Kidney tubule cell (primary cell): ENCODE measurements at regions not wholly inside any gene's neighbourhood (a gene's known extent, or its start where the extent isn't known, plus 50 kb on each side); places are given as distances from the start of the nearest gene placed in this dataset.
"Not testable (repeated sequence)": the region's sequence is repeated elsewhere in the genome, so short reads cannot be mapped to it uniquely, and the experiment has no call there.

ENCODE experiments used
- DNase-seq: peaks from one replicate; pipeline ENCODE4 v3.0.0-alpha.2; 2018; ENCODE audit warnings: low spot score

DNA sequence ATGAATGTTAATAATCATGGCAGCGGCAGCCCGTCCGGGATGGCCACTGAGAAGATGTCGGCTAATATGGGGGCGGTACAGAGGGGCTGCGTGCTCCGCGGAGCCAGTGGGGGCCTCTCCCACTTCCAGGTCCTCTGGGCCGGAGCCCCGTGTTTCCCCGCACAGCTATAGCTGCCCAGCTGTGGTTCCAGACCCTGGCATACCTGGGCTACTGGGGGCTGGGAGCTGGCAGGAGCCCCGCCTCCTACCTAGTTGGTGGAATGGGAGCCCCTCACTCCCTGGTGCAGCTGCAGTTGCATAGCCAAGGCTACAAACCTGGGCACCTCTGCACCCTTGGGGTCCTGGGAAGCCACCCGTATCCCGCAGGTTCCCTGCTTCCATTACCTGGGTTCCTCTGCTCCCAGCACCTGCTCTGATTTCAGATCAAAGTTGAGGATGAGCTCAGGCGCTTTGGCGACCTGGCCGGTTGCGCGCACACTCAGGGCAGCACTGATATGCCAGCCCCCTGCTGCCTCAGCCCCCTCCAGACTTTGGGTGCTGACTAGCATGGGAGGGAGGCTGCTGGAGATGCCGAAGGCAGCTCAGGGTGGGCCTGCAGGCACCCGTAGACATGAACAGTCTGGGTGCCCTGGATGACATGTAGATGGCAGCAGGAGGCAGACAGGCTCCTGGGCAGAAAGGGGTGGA lies 236.5 kb upstream of the SEMA3D start:
- no peak for DNase-seq

DNA sequence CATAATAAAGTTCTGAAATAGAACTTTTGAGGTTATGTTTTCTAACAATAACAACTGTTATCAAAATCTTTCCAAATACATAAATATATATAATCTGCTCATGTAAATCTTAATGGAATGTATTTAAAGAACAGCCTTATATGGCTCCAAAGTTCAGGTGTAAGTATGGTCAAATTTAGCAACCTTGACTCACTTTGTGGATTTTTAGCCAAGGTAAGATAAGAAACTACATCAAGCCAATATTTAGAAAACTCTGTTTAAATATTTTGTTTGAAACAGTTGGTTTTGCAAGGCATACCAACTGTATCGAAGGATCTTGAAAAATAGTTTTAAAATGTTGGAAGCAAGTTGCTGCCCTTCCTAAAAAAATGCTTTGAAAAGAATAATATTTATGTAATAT lies 228.9 kb upstream of the SEMA3D start:
- no peak for DNase-seq

DNA sequence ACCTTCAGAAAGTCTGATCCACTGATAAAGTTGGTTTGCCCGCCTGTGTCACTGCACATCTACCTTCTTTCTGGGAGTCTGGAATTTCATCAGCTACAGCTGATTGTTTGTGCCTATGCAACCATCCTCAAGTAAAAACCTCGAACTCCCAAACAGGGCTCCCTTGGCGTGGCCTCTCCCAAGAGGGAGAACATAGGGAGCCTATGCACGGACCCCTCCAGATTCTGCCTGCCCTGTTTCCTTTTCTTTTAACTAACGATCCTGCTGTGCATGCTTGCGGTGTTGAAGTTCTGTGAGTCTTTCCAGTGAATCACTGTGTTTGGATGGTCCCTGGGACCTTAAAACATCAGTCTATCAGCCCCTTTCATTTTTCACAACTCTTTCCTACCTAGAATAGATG lies 226.9 kb upstream of the SEMA3D start:
- no peak for DNase-seq

DNA sequence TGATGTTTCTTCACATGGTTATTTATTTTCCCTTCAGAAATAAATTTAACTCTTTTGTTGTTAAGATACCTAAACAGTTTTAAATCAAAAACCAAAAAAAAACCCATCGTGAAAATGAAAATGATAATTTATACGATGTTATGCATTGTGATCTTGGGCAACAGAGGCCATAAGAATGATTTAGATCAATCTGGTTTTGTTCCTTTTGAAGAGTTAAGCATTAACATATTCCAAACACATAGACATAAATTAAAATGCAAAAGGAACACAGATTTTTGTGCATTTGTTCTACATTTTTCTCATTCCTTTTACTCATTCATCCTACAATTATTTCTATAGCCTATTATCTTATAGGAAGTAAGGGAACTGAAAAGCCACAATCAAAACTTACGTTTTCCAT lies 226.1 kb upstream of the SEMA3D start:
- DNase-seq, result no peak

DNA sequence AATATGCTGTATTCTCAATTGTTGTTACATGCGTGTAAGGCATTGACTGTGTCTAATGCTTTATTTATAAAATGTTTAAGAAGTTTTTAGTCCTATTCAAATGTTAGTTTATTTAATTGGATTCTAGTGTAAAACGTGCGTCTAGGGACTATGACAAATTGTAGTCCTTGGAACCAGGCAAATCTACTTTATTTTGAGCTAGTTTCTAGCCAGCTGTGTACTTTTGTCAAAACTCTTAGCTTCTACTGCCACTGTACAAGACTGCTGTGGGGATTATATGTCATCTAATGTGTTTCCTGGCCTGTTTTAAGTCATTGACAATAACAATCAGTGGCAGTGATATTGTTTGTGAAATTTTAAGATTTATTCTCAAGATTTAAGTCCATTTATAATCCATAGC lies 220.5 kb upstream of the SEMA3D start:
- DNase-seq, result no peak

DNA sequence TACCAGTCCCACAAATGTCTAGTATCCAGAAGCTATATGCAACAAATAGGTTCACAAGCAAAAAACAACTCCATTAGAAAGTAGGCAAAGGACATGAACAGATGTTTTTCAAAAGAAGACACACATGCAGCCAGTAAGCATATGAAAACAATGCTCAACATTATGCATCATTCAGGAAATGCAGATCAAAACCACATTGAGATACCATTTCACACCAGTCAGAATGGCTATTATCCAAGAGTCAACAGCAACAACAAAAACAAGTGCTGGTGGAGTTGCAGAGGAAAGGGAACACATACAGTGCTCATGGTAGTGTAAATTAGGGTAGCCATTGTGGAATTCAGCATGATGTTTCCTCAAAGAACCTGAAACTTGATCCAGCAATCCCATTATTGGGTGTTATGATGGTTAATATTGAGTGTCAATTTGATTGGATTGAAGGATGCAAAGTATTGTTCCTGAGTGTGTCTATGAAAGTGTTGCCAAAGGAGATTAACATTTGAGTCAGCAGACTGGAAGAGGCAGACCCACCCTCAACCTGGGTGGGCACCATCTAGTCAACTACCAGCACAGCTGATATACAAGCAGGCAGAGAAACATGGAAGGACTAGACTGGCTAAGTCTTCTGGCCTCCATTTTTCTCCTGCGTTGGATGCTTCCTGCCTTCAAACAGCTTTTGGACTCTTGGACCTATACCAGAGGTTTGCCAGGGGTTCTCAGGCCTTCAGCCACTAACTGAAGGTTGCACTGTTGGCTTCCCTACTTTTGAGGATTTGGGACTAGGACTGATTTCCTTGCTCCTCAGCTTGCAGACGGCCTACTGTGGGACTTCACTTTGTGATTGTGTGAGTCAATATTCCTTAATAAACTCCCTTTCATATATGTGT lies 218.4 kb upstream of the SEMA3D start:
- DNase-seq, result no peak

DNA sequence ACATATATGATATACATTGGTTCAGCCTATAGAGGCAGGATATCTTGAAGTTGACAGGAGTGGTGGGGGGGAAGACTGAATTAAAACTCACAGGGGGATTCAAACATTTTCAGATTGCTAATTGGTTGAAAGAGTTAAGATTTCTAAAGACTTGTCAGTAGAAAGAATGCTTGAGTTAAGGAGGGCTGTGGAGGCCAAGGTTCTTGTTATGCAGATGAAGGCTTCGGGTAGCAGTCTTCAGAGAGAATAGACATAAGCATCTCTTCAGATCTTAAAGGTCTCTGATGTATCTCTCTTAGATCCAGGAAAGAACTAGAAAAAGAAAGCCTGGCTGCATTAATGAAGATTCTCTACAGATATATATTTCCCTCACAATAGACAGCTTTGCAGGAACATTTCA lies 209.8 kb upstream of the SEMA3D start:
- no peak for DNase-seq

DNA sequence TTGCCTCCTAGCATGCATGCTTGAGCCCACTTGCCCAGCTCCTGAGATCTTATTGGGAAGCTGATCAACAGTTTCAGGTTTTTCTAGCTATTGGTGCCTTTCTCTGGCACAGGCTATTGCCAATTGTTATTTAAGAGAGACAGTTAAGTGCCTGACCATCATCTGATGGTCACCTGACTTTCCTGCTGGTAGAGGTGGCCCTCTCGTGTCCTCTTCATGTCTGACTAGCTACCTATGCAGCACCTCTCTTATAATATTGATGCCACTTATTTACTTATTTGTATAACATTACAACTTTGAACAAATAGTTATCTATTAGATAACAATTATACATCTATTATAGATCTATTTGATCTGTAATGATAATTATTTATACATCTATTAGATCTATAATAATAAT lies 205.9 kb upstream of the SEMA3D start:
- no peak for DNase-seq

DNA sequence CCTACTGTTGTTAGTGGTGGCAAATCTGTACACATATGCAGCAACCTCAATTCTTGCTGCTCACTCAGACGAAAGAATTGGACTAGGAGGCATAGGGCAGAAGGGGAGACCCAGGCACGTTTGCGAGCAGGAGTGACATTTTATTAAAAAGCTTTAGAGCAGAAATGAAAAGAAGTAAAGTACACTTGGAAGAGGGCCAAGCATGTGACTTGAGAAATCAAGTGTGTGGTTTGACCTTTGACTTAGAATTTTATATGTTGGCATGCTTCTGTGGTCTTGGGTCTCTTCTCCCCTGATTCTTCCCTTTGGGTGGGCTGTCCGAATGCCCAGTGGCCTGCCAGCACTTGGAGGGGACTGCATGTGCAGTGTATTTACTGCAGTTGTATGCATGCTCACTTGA lies 205.5 kb upstream of the SEMA3D start:
- DNase-seq, result no peak

DNA sequence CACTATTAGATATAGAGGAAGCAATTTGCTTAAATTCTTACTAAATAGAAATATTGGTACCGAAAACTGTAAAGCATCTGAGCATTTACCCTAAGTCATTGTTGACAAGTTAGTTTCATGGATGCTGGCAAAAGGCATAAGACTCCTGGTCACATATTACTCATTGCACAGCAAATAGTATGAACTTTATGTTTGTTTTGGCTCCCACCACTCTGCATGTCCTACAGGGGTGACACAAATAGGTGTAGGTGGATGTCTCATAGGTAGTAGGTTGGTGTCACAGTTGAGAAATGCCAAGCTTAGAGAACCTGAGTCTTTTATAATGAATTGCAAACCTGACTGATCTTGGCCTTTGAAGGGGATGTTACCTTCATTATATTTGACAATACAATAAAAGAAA lies 199.6 kb upstream of the SEMA3D start:
- DNase-seq, result no peak

DNA sequence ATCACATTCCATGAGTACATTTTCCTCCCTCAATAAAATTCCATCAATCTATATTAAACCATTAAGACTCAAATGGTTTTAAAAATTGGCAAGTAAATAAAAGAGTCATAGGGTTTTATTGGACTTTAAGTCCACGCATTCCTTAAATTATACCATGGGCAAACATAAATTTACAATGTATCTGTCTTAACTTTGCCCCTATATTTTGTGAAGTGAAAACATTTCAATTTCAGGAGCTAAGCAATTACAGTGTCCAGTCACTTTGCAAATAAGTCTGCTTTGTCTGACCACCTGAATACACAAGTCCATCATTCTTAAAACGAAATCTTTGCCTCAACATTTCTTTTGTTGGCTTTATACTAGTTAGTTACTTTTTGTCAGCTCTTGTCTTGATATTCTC lies 197.5 kb upstream of the SEMA3D start:
- DNase-seq, result no peak

DNA sequence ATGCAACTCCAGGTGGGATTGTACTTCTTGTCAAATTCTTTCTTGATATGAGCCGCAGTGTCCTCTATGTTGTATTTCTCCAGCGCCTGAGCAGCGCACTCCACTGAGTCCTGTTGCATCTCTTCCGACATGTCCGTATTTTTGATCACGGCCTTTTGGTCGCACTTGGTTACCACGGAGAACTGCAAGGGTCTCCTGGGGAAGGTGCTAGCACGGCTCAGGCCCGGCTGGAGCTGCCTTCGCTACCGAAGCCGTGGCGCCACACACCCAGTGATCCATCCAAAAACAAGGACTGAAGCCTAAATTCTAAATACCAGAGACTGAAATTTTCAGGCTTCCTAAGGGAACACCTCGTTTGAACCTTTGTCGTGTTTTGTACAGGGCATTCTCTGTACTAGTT lies 194.4 kb upstream of the SEMA3D start:
- no peak for DNase-seq

DNA sequence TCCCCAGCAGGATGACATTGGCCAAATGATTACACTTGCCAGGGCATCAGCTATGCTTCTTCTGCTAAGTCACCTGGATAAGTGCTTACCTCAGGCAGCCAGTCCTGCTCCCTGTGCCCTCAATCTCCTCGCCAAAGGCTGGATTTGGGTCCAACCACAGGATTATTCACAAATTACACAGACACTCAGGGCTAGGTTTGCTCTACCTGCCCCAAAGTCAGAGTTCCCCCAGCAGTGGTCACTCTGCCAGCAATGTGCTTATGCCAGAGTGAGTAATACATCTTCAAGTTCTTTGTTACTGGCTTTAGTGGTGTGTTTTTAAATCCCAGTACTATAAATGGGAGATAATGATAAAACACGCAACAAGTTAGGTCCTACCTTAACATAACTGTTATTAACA lies 189.7 kb upstream of the SEMA3D start:
- no peak for DNase-seq

DNA sequence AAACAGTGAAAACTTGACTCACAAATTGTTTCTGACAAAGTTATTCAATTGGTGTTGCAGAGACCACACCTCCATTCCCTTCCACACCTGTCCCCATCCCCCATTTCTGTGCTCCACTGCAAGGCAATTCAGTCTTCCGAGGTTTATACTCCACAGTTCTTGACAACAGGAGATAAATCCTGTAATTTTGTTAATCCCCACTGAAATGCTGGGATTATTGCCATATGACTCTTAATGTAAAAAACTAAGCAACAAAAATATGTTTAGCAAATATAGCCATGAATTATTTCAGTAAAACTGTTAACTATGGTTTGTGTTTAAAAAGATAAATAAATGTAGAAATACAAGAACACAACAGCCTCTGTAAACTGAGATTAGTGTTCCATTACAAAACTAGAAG lies 170.1 kb upstream of the SEMA3D start:
- no peak for DNase-seq

DNA sequence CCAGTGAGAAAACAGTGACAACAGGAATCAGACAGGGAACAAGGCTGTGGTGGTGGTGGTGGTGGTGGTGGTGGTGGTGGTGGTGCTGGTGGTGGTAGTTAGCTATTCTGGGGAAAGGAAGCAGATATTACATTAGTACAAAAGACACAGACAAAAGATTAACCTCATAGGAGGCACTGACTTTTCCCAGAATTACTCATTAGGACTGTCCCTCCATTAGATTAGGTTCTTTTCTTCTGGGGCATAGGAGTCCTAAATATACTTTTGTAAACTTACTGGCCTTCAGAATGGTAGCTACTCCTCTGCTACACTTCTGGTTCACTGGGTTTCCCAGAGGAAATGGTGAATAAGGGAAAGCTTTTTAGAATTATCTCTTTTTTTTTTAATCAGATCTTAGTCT lies 156.6 kb upstream of the SEMA3D start:
- no peak for DNase-seq

DNA sequence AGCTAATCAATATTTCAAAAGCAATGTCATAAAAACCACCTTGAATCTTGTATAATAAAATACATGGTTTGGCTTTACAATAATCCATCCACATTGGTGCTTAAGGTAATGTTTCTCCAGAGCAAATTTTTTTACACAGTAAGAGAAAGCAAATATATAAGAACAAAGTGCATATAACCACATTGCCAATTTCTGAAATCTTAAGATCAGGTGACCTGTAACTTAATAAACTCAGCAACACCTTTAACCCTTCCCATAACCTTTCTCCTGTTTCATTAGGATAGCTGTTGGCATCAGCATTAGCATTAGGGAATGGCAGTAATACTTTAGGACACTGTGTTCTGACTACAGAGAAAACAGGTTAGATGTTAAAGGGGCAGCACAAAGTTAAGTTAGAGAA lies 155.9 kb upstream of the SEMA3D start:
- DNase-seq, result no peak

DNA sequence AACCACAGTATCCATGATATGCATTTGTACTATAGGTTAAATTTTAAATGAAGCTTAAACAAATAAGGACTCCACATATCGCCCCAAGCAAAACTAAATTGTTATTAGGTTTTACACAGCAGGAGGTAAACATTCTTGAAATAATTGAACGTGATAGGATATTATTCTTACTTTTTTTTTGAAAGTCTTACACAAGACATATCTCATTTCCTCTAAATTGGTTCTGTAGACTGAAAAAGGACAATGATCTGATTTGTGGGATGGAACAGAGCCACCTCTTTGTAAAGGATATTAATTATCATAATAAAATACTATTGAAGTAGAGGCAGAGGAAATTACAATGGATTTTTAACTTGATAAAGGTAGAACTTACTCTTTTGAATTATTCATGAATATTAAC lies 155.1 kb upstream of the SEMA3D start:
- no peak for DNase-seq

DNA sequence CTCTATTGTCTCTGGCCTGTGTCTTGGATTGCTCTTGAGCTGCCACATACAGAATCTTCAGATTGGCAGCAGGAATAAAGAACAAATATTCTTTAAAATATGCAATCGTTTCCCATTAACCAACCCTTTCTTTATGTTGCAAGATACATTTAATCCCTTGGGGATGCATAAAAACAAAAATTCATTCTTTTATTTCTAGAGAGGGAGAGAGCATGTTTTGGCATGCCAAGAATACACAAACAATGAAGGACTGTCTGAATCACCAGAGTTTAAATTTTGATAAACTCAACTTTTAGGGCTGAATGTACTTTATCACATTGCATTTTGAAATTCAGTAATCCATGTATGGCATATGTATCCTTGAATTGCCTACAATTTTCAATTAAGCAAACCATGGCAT lies 154.3 kb upstream of the SEMA3D start:
- DNase-seq, result no peak

DNA sequence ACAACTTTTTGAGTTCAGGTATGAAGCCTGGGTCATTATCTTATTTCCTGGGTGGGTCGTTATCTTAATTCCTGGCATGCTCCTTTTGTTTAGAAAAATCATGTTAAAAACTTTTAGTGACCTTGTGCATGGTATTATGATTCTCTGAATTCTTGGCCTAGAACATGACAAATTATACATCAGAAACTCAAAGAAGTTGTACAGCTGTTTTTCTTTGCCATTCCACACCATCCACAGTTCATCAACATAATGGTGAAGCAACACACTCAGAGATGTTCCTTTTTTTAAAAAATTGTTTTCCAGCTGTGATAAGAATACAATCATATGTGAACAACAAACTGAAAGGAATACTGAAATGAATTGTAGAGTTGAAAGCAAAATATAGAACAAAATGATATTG lies 149.2 kb upstream of the SEMA3D start:
- no peak for DNase-seq

DNA sequence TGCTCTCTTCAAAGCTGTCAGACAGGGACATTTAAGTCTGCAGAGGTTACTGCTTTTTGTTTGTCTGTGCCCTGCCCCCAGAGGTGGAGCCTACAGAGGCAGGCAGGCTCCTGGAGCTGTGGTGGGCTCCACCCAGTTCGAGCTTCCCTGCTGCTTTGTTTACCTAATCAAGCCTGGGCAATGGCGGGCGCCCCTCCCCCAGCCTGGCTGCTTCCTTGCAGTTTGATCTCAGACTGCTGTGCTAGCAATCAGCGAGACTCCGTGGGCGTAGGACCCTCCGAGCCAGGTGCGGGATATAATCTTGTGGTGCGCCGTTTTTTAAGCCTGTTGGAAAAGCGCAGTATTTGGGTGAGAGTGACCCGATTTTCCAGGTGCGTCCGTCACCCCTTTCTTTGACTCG lies 148.3 kb upstream of the SEMA3D start:
- DNase-seq, result not testable (repeated sequence)

DNA sequence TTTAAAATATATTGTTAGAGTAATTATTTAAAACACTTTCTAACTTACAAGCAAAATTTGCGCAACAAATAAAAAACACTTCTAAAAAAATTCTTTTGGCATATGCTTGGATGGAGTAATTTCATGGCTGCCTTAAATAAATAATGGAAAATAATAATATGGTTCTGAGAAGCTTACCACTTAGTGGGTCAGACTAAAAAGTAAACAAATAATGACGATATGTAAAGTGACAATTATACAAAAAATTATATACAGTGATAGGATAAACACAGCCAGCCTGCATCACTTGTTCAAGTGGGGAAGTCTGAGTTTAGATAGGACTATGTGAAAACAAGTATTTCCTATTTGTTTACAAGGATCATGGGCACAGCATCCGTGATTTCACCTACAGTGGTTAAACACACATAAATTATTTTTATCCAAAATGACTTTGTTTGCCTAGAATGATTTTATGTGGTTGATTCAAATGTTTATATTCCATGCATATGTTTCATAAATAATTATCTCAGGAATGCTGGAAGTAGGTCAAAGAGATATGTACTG lies 141.7 kb upstream of the SEMA3D start:
- no peak for DNase-seq

DNA sequence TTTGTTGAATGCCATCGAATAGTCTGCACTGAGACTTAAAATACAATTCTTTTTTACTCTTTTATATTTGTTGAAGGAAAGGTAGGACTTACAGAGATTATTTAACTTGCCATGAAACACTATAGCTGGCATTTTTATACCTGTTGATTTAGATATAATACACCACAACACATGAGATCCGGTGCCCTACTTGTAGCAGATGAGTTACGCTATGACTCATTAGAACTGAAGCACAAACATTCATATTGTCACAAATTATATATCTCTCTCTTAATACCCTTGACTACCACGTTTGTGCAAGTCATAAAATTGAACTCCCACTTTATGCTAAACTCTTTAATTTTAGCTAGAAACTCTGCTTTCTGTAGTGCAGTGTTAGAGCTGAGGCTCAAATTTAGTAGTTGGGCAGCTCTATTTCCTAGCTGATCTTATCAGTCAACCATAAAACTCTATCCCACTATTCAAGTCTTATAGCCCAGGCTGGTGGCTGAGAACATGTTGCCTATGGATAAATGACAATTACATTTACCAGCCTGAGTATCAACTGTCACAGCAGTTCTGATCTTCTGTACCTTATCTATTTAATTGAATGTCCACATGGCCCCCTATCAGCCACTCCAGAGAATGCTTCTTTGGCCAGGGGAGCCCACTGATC lies 137.4 kb upstream of the SEMA3D start:
- DNase-seq, result no peak

DNA sequence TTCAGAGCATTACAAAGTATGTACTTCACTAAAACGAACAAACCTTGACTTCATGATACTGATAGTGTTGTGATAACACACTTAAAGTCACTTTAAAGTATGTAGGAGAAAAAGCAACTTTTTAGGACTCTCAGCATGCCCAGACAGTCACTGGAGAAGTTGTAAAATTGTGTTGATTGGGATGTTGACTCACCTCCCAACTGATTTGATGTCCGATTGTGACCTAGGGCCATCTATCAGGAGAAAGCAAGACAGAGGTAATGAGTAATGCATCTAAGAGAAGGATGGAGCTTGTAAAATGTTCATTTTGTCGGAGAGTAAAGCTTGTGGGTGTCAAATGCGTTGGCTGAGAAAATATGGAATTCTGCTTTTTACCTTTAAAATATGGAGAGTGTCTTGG lies 135.4 kb upstream of the SEMA3D start:
- DNase-seq, result no peak
